PFSK-1 (cell line): ENCODE measurements at regions not wholly inside any gene's neighbourhood (a gene's known extent, or its start where the extent isn't known, plus 50 kb on each side); places are given as distances from the start of the nearest gene placed in this dataset.

ENCODE experiments used
- FOXP2 ChIP-seq: optimal IDR thresholded peaks from 2 replicates; pipeline ENCODE3; 2011; ENCODE audit warnings: borderline replicate concordance, control low read depth, inconsistent platforms; ENCODE audit not compliant: insufficient read depth; ENCODE audit errors: extremely low read length, extremely low read depth
- POLR2AphosphoS5 ChIP-seq: IDR thresholded peaks from 2 replicates; pipeline ENCODE4 v1.6.1; 2012; ENCODE audit warnings: low read depth, mild to moderate bottlenecking, control low read depth, low read length, moderate library complexity
- SIN3A ChIP-seq: IDR thresholded peaks from 2 replicates; pipeline ENCODE4 v1.6.1; 2012; ENCODE audit warnings: mild to moderate bottlenecking, low read length, moderate library complexity, borderline replicate concordance; ENCODE audit not compliant: insufficient read depth
- TAF1 ChIP-seq: IDR thresholded peaks from 2 replicates; pipeline ENCODE4 v1.6.1; 2012; ENCODE audit warnings: low read length, control low read depth, borderline replicate concordance; ENCODE audit not compliant: insufficient read depth
- TF ChIP-seq, protein P1 (sequence below), 2 experiments: IDR thresholded peaks; 2 replicates each; pipeline versions ENCODE4 v1.6.1 to v1.8.0; 2011 to 2012; ENCODE audit warnings: low read depth in 2 of 2, low read length in 2 of 2, control low read depth in 1 of 2, inconsistent platforms in 1 of 2, mild to moderate bottlenecking in 1 of 2, moderate library complexity in 1 of 2; ENCODE audit not compliant: insufficient read depth in 1 of 2

GRCh38 chr6:102501615-102502014 lies 1108.1 kb downstream of the GRIK2 start:
- TF ChIP-seq POLR2AphosphoS5 (no peak), TAF1 (no peak), SIN3A (no peak), FOXP2 (no peak)
- TF ChIP-seq, protein P1, sequence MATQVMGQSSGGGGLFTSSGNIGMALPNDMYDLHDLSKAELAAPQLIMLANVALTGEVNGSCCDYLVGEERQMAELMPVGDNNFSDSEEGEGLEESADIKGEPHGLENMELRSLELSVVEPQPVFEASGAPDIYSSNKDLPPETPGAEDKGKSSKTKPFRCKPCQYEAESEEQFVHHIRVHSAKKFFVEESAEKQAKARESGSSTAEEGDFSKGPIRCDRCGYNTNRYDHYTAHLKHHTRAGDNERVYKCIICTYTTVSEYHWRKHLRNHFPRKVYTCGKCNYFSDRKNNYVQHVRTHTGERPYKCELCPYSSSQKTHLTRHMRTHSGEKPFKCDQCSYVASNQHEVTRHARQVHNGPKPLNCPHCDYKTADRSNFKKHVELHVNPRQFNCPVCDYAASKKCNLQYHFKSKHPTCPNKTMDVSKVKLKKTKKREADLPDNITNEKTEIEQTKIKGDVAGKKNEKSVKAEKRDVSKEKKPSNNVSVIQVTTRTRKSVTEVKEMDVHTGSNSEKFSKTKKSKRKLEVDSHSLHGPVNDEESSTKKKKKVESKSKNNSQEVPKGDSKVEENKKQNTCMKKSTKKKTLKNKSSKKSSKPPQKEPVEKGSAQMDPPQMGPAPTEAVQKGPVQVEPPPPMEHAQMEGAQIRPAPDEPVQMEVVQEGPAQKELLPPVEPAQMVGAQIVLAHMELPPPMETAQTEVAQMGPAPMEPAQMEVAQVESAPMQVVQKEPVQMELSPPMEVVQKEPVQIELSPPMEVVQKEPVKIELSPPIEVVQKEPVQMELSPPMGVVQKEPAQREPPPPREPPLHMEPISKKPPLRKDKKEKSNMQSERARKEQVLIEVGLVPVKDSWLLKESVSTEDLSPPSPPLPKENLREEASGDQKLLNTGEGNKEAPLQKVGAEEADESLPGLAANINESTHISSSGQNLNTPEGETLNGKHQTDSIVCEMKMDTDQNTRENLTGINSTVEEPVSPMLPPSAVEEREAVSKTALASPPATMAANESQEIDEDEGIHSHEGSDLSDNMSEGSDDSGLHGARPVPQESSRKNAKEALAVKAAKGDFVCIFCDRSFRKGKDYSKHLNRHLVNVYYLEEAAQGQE (IDR thresholded peaks at IDR 0.05; ENCODE audit: insufficient read depth in 1 of 2, low read depth in 2 of 2, low read length in 2 of 2) = no peak
